GM18873 (cell line): ENCODE measurements at regions not wholly inside any gene's neighbourhood (a gene's known extent, or its start where the extent isn't known, plus 50 kb on each side); places are given as distances from the start of the nearest gene placed in this dataset.

Experiments used
- ATAC-seq: cut with Tn5 transposase; IDR thresholded peaks from one replicate; pipeline ENCODE4 v1.9.1; 2021; ENCODE audit warnings: mild to moderate bottlenecking, moderate library complexity, moderate number of reproducible peaks; ENCODE audit not compliant: unreplicated experiment, low FRiP score

DNA sequence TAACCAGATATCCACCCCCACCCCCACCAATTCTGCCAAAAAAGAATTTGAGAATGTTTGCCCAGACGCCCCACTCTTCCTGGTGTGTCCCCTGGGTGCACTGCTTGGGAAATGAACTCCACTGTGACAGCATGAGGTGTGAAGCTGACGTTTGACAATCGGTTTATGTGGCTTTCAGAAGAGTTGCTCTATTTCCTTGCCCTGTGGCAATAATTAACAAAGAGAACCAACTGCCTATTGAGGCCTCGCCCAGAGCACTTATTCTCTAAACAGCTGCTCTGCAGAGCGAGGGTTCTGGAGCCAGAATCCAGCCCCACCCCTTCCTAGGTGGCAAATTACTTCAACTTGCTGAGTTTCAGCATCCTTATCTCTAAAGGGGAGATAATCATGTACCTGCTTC is 115.8 kb upstream of the SIX3 start:
- ATAC-seq = peak; percentile 72

DNA sequence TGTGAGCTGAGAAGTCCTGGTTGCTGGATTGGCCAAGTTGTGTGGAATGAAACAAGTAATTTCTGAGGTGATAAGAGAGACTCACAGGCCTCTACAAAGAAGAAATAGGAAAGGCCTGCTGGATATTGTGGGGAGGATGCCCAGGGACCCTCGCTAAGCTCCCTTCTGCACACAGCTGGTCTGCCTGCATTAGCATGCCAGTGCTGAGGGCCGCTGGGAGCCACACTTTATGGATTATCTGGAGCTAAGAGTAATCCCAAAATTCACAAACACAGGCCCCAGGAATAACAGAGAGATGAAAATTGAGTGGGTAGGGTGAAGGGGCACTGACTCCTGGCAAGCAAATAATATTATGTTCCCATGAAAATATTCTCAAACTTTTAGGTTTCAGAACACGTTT is 114.9 kb upstream of the SIX3 start:
- ATAC-seq = no peak

DNA sequence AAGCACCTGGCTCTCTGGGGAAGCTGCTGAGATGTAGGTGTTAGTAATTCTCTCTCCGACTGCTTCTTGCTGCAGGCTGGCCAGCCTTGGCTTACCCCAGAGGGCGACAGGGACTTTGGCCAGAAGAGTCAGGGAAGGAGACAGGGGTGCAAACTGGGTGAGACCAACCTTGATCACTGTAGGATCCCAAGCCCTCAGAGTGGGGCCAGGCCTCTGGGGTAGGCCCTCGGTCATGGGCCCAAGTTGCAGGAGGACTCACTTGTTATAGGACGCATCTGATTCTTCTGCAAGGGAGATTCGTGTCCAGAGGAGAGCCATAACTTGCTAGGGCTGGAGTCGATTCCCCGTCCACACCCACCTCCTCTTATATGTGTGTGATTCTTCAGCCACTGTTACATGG is 111.7 kb upstream of the SIX3 start:
- ATAC-seq = no peak

DNA sequence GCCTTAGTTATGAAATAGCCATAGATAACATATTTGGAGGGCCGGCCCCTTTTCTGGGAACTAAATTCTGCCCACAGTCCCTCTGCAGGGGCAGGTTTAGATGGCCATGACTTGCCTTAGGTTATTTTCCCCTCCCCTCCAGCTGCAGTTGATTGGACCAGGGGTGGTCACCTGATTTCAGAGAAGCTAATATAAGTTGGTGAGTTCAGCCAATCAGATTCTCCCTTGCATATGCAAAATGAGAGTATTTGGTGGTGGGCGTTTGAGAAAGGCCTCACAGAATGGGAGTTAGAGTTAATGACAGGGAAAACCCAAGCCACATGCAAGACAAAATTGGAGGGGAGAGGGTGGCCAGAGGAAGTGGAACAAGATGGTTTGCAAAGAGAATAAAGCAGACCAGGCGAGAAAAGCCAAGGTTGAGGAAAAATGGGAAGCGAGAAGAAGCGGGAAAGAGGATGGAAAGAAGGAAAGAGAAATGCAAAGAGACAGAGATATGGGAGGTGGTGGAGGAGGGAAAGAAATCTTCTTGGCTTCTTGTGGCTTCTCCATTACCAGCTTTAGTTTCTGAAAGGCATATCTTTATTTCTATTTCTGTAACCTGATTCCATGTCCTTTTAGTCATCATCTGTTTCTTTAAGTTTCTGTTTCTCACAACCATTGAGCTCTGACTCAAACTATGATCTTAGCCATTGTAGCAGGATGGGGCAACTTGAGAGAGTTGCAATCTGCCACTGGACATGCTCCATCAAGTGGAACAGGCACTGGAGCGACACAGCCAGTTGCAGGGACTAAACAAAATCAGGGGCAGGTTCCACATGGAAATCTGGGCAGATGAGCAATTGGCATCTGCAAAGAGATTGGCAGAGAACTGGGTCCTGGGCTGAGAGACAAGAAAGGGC is 108.1 kb upstream of the SIX3 start:
- ATAC-seq = peak; percentile 47

DNA sequence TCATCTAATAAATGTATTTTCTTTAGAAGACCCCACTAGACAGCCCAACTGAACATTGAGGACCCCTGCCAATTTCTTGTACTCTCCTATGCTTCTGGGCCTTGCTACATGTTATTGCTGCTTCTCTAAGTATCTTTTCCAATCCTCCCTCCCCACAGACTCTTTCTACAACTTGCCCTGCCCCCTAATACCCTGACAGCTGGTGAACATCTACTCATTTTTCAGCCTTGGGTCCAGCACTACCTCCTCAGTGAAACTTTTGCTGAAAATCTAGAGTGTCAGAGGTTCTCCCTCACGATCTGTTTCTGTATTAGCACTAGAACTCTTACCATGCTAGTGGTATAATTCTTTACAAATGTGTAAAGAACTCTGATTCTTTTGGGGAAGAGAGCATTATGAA is 106.8 kb upstream of the SIX3 start:
- ATAC-seq = no peak

DNA sequence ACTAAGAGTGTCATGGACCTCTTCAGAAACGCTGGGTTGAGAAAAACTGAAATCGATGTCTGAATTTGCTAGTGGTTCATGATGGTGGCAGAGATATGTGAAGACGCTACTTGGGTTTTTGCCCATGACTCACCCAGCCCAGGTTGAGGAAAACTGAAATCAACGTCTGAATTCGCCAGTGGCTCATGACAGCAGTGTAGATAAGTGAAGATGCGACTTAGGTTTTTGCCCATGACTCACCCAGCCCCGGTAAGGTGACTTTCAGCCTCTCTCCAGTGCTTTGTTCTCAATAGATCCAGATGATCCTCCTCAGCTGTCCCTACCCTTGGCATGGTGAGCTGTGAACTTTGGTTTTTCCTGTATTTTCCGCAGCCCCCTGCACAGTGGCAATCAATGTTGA is 105.3 kb upstream of the SIX3 start:
- ATAC-seq = peak; percentile 51

DNA sequence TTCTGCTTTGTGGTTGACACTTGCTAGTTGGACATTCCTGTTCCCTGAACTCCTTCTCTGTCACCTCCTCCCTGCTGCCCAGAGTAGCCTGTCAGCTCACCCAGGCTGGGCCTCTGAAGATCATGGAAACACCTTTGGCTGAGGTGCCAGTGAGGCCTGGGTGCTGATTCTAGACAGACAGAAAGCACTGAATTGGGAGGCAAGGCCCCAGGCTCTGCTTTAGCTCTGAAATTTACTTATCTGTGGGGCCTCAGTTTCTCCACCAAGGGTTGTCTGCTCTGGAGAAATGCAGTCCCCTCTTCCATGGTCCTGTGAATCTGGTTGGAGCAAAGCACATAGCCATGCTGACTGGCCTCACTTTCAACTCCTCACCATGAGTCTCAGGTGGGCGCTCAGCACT is 104.6 kb upstream of the SIX3 start:
- no peak for ATAC-seq

DNA sequence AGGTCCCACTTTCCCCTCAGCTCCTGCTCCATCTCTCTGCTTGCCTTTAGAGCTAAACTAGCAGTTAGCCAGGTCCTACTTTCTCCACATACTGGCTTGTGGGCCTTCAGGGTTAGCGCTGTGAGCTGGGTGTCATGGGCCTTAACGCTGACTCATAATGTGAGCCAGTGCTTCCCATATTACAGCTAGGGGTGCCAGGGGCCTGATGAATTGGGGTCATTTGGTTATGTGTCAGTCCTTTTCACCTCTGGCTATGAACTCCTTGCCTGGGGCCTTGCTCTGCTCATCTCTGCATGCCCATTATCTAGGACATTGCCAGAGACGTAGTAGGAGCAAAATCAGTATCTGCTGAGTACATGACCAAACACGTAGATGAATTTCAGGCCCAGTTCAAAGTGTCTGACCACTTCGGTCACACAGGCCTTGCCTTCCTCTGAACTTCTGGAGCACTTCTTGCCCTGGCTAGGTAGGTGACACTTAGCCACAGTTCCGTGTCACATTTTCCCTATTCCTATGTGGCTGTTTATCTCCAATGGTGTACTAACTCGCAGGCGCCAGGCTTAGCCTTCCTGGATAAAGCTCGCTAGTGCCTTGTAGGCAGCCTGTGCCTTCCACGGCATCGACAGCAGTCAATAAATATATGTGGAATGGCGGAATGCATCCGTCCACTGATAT is 103.2 kb upstream of the SIX3 start:
- no peak for ATAC-seq

DNA sequence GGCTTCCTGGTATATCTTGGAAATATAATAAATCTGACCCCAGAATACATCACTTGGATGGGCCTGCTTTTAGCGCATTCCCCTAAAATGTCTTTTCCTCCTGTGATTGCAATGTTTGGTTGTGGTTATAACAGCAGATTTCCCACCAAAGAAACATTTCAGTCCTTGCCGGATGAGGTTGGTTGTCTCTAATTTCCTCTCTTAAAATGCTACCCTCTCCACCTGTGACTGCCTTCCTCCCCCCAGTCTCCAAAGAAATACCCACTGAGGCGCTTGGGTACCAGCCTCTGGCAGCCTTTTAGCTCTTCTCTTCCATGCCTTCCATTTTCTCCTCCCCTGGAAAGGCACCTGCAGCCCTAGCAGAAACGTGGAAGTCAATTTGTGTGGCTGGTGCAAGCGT is 102.1 kb upstream of the SIX3 start:
- no peak for ATAC-seq

DNA sequence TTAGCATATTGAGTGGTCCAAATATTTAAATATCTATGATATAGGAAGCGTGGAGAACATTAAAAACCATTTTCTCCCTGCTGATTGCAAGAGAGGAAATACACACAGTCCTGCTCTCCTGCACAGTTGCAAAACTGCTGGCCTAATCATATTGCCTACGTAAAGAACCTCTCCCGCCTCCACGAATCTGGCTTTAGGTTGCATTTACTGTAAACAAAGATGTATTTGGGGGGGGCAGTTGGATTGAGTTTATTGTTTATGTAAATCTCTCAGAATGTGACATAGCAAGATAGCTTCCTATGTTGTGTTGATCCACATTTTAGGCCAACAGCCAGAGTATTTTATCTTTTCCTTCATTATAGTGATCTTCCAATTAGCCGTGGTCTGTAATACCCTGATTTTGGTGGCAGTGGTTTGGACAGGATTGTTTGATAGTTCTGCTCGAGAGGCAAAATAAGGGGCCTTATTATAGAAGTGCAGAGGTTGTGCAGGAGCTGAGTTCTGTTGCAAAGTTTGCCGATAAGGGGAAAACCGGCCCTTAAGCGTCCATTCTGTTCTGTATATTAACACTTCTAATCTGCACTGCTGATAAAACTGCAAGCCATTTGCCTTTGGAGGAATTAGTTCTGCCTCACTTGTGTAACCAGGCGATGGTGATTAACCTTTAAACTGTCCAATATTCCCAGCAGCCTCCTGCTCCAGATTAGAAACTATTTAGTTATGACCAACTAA is 101.6 kb upstream of the SIX3 start:
- no peak for ATAC-seq

DNA sequence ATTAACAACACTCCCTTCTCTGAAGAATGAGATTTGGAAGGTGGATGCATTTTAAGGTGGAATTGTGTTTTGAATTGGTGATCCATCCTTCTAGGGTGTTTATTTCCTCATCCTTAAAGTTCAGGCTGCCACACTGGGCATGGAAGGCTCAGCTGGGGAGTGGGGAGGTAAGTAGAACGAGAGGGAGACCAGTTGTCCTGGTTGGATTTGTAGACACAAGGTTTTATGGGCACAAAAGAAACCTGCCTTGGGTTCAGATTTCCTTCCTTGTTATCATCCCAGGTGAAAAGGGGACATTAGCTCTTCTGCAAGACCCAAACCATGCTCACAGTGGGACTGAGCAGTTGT is 101.0 kb upstream of the SIX3 start:
- ATAC-seq = no peak

DNA sequence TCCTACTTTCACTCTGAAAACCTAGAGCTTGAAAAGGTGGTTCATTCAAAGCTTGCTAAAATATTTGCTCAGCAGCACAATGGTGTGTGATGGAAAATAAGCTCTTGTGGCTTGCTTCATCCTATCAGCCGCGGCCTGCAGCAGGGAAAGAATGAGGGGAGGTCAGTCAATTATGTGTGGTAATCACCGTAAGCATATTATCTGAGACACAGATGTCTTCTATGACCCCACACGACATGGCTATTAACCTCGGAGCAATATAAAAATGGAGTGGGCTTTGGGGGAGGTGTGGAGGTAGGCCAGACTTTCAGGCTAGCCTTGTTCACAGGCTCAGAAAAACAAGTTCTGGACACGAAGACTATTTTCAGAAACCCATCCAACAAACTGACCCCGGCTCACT is 98.4 kb upstream of the SIX3 start:
- no peak for ATAC-seq

DNA sequence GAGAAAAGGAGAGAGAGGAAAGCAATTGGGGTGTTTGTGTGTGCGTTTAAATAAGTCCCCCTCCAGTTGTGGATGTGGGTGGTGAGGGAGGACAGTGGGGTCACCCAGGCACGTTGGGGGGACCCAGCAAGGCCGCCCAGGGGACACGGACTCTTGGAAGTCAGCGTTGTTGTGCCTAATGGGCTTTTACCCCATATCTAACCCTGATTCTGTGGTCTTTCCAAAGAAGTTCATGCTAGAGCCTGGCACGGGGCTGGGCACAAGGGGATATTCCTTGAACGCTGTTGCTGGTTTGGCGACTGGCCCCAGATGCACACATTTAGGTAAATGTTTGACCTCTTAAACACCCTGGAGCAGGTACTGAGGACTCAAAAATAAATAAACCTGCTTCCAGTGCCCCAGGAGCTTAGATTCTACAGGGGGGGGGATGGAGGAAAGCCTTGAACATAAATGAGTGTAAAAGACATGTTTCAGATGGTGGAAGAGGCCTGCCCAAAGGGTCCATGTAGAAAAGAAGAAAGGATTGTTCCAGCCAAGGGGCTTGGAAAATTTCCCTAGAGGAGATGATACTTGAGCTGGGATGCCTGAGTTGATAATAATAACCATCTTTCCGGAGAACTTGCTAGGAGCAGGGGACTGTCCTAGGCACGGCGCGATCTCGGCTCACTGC is 97.7 kb upstream of the SIX3 start:
- ATAC-seq = no peak

DNA sequence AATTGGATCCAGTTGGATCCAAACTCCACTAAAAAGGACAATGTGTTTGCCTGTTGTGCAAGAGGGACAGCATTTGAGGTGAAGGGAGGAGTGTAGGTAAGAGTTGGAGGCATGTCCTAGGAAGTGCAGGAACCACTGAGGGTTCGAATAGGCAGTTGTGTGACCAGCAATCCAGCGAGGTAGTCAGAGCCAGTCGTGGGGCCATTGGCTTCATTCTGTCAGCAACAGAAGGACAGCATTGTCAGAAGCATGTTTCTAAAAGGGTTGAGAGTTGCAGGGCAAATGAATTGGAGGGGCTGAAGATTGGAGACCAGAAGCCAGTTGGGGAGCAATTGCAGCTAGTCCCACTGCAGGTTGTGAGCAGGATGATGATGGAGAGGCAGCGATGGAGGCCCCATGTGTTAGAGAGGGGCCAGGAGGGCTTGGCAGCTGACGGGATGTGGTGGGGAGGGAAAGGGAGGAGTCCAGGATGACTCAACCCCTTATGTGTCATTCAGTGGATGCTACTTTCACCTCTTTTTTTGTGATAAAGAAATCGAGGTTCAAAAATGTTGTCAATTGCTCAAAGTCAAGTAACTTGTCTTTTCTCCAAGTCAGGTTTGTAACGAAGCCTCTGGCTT is 96.7 kb upstream of the SIX3 start:
- no peak for ATAC-seq

DNA sequence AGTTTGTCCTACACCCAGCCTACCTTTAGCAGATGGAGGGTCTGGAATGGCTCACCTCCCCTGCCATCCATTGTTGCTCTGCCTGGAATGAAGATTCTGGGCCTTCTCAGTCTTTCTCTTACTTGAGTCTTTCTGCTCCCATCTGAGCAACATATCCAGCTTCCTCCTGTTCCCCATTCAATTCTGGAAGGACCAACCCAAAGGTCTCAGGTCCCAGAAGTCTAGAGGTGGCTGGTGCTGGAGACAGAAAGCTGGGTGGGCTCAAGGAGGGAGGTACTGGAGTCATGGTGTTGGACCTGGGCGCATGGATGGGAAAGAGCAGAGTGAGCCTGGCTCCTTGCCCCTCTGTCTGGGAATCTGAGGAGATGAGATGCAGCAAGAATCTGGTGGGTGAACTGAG is 93.5 kb upstream of the SIX3 start:
- no peak for ATAC-seq

DNA sequence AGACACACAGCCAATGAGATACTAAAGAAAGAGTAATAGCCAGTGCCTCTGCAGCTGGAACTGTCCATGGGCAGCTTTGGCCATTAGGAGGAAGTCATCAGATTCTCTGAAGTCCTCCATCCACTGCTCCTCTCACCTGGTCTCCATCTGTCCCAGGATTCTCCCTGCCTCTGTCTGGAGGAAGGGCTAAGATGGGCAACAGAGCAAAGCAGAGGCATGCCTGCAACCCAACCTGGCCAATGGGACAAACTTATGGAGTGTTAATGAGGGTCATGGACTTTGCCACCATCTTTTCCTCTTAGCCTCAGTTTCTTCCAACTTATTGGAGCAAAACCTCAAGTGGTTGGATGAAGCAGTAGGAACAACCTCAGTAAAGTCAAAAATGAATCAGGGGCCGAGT is 91.5 kb upstream of the SIX3 start:
- no peak for ATAC-seq

DNA sequence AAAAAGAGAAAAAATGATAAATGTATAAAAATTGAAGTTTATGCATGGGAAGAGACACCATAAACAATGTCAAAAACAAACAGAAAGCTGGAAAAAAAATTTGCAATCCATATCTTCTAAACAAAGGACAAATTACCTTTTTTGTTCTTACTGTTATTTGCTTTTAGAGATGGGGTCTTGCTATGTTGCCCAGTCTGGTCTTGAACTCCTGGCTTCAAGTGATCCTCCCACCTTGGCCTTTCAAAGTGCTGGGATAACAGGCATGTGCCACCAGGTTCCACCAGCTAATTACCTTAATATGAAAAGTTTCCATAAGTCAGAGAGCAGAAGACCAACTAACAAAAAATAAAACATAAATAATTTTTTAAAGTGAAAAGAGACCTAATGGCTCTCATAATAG is 90.0 kb upstream of the SIX3 start:
- ATAC-seq = no peak

DNA sequence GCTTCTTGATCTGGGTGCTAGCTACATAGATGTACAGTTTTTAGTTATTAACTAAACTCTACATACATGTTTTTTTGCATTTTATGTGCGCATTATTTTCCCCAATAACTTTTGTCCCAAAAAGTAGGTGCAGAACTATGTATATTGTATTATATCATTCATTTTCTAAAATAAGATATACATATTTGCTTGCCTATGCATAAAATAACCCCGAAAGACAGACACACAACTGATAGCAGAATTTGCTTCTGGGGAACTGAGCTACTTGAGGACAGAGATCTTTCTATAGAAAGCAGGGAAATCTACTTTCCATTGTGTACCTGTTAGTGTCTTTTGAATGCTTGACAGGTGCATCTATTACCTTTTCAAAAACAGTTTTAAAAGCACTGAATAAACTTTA is 88.9 kb upstream of the SIX3 start:
- no peak for ATAC-seq

DNA sequence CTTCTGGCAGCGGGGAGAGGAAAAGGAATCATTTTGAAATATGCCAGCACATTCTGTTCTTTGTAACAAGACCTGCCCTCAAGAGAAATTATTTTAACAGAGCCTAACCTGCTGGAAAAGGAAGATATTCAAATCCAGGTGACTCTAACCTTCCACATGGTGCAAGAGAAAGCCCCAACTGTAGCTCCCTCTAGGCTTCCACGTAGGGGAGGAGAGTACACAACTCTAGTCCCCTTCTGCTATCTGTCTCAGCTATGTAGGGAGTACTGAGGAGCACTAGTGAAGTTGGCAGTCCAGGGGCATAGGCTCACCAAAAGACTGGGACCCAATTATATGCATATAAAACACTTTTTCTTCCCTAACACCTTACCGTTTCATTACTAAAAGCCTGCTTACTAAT is 82.2 kb upstream of the SIX3 start:
- no peak for ATAC-seq

DNA sequence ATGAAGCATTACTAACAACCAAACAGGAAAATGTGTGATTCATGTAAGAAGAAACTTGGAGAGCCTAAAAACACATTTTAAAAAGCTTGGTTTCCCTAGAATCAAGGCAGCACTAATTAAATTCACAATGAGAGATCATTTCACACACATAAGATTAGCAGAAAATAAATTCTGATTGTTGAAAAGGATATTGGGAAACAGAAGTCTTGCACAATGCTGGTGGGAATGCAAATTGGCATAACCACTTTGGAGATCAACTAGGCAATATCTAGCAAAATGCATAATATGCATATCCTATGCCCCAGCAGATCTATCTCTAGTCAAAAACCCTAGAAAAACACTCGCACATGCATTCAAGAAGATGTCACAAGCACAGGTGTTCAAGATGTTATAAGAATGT is 75.3 kb upstream of the SIX3 start:
- ATAC-seq = no peak

DNA sequence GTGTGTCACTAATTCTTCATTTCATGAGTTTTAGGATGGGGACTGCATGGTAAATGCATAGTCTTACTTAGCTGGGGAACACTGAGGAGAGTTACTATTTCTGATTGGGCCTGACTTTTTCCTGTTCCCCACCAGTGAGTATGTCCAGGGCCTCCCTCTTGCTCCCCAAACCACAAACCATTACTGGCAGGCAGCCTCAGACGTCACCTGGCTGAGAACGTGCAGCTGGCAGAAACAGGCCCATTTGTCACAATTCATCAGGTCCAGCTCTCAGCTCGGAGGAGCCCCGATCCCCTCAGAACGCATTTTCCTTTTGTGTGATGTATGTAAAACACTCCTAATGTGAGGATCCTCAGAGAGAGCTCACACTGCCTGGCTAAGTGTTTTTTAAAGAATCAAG is 71.7 kb upstream of the SIX3 start:
- ATAC-seq = no peak
